ENCODE measurements at regions not wholly inside any gene's neighbourhood (a gene's known extent, or its start where the extent isn't known, plus 50 kb on each side); places are given as distances from the start of the nearest gene placed in this dataset.

DNA sequence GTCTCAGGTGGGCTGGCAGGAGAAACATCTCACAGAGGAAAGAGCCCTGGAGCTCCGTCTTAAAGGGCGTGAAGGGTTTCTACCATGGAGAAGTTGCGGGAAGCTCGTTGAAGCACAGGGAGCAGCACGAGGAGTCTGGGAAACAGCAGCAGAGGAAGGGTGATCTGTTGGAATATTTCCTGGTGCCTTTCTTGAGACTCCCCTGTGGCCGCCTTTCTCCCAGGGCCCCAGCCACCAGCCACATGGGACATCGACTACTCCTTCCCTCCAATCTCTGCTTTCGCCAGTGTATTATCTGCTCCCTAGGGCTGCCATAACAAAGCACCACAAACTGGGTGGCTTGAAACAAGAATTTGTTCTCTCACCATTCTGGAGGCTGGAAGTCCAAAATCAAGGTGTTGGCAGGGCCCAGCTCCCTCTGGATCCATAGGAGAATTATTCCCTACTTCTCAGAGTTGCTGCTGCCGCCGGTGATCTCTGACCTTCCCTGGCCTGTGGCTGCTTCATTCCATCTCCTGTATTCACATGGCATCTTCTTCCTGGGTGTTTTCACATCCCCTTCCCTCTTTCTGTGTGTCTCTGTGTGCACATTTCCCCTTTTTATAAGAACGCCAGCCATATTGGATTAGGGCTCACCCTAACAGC is 152.8 kb upstream of the GSC start:
- WGBS (ENCODE audit: low lambda C conversion rate, missing lambda C conversion rate) = 95% methylated on average over 11 of the region's 11 CpGs
- H3K36me3 ChIP-seq (replicated peaks; ENCODE audit: insufficient read depth, low read depth) = no peaks in the 10 kb centered on the region
- no peaks in the 10 kb centered on the region for H3K9me3 ChIP-seq (ENCODE audit: low read depth)
- no peak overlapping the region for H3K4me3 ChIP-seq
- H3K27ac ChIP-seq = no peak overlapping the region
- TF ChIP-seq EZH2phosphoT487 (IDR thresholded peaks at IDR 0.05; ENCODE audit: low read depth, severe bottlenecking, unreplicated experiment) = no peak
- no peaks in the 10 kb centered on the region for H3K4me1 ChIP-seq (ENCODE audit: insufficient read depth)
- H3K27me3 ChIP-seq = no peaks in the 10 kb centered on the region
- no peaks in the 10 kb centered on the region for H3K79me2 ChIP-seq
- no peak overlapping the region for H2AFZ ChIP-seq
- no peak overlapping the region for H3K4me2 ChIP-seq
- H4K20me1 ChIP-seq (ENCODE audit: insufficient read depth, poor library complexity, severe bottlenecking) = no peaks in the 10 kb centered on the region
- no peaks in the 10 kb centered on the region for H3K9me2 ChIP-seq (replicated peaks; ENCODE audit: insufficient read depth)
- DNase-seq (ENCODE audit: low spot score) = no peak

DNA sequence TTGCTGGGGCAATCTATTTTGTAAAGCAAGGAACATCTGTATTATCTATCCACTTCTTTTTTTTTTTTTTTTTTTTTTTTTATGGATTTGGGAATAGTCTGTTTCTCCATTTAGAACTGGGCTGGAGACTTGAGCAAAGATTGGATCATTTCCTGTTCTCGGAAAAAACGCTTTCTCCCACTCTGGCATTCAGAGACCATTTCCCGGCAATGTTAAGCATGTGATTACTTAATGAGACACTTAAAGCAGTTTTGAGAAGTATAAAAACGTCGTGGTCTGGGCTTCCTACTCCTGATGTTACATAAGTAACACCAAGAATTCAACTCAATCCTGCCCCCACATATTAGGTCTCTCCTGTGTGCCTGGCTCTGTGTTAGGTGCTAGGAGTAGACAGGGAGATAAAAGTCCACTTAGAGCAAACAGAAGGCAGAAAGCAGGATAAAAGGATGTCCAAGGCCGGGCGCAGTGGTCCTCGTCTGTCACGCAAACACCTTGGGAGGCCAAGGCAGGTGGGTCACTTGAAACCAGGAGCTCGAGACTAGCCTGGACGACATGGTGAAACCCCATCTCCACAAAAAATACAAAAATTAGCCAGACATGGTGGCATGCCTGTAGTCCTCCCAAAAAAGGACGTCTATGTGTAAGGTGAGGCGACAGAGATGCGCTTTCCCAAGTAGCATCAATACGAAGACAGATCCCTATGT is 152.1 kb upstream of the GSC start:
- H4K20me1 ChIP-seq (ENCODE audit: insufficient read depth, poor library complexity, severe bottlenecking) = no peaks in the 10 kb centered on the region
- no peak for TF ChIP-seq CTCF (IDR thresholded peaks at IDR 0.05; ENCODE audit: poor library complexity)
- no peak for TF ChIP-seq EZH2phosphoT487 (IDR thresholded peaks at IDR 0.05; ENCODE audit: low read depth, severe bottlenecking, unreplicated experiment)
- no peak for TF ChIP-seq EZH2 (IDR thresholded peaks at IDR 0.05; ENCODE audit: borderline replicate concordance)
- no peak for DNase-seq (ENCODE audit: low spot score)
- H3K9me2 ChIP-seq (replicated peaks; ENCODE audit: insufficient read depth) = no peaks in the 10 kb centered on the region
- no peaks in the 10 kb centered on the region for H3K27me3 ChIP-seq
- no peaks in the 10 kb centered on the region for H3K79me2 ChIP-seq
- no peaks in the 10 kb centered on the region for H3K4me1 ChIP-seq (ENCODE audit: insufficient read depth)
- H3K36me3 ChIP-seq (replicated peaks; ENCODE audit: insufficient read depth, low read depth) = no peaks in the 10 kb centered on the region
- WGBS (ENCODE audit: low lambda C conversion rate, missing lambda C conversion rate) = 87% methylated on average over 15 of the region's 15 CpGs
- H3K4me2 ChIP-seq = no peak overlapping the region
- no peak overlapping the region for H3K4me3 ChIP-seq
- no peak overlapping the region for H3K27ac ChIP-seq
- H3K9me3 ChIP-seq (ENCODE audit: low read depth) = no peaks in the 10 kb centered on the region
- no peak overlapping the region for H2AFZ ChIP-seq

DNA sequence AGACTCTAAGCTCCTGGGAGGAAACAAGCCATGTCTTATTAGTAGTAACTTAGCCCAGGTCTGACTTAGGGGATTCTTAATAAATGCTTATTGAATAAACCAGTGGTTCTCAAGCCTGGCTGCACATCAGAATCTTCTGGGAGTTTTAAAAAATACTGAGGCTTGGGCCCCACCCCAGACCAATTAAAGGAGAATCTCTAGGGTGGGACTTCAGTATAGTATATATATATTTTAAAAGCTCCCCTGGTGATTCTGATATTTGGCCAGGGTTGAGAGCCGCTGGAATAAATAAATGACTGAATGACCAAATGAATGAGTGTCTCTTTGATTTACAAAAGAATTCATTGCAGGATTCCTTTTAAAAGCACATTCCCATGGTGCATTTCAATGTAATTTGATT is 151.5 kb upstream of the GSC start:
- no peaks in the 10 kb centered on the region for H3K79me2 ChIP-seq
- H3K4me1 ChIP-seq (ENCODE audit: insufficient read depth) = no peaks in the 10 kb centered on the region
- no peak overlapping the region for H3K4me2 ChIP-seq
- H3K36me3 ChIP-seq (replicated peaks; ENCODE audit: insufficient read depth, low read depth) = no peaks in the 10 kb centered on the region
- no peak overlapping the region for H2AFZ ChIP-seq
- no peak overlapping the region for H3K27ac ChIP-seq
- no peaks in the 10 kb centered on the region for H4K20me1 ChIP-seq (ENCODE audit: insufficient read depth, poor library complexity, severe bottlenecking)
- H3K4me3 ChIP-seq = no peak overlapping the region
- DNase-seq (ENCODE audit: low spot score) = no peak
- 90% methylated on average over 1 of the region's 1 CpG for WGBS (ENCODE audit: low lambda C conversion rate, missing lambda C conversion rate)
- H3K9me2 ChIP-seq (replicated peaks; ENCODE audit: insufficient read depth) = no peaks in the 10 kb centered on the region
- TF ChIP-seq EZH2 (IDR thresholded peaks at IDR 0.05; ENCODE audit: borderline replicate concordance) (no peak), EZH2phosphoT487 (IDR thresholded peaks at IDR 0.05; ENCODE audit: low read depth, severe bottlenecking, unreplicated experiment) (no peak), CTCF (IDR thresholded peaks at IDR 0.05; ENCODE audit: poor library complexity) (no peak)
- H3K27me3 ChIP-seq = no peaks in the 10 kb centered on the region
- no peaks in the 10 kb centered on the region for H3K9me3 ChIP-seq (ENCODE audit: low read depth)

GRCh38 chr14:94919896-94920295 is 150.0 kb upstream of the GSC start:
- Histone ChIP-seq H3K79me2 (no peaks in the 10 kb centered on the region), H3K9me2 (replicated peaks; ENCODE audit: insufficient read depth) (no peaks in the 10 kb centered on the region), H2AFZ (no peak overlapping the region), H3K27me3 (no peaks in the 10 kb centered on the region), H3K36me3 (replicated peaks; ENCODE audit: insufficient read depth, low read depth) (no peaks in the 10 kb centered on the region), H3K4me3 (no peak overlapping the region), H3K27ac (no peak overlapping the region), H3K4me1 (ENCODE audit: insufficient read depth) (no peaks in the 10 kb centered on the region), H3K9me3 (ENCODE audit: low read depth) (no peaks in the 10 kb centered on the region), H3K4me2 (no peak overlapping the region), H4K20me1 (ENCODE audit: insufficient read depth, poor library complexity, severe bottlenecking) (no peaks in the 10 kb centered on the region)
- DNase-seq (ENCODE audit: low spot score) = no peak
- 97% methylated on average over 9 of the region's 9 CpGs for WGBS (ENCODE audit: low lambda C conversion rate, missing lambda C conversion rate)
- TF ChIP-seq EZH2 (IDR thresholded peaks at IDR 0.05; ENCODE audit: borderline replicate concordance) (no peak), EZH2phosphoT487 (IDR thresholded peaks at IDR 0.05; ENCODE audit: low read depth, severe bottlenecking, unreplicated experiment) (no peak), CTCF (IDR thresholded peaks at IDR 0.05; ENCODE audit: poor library complexity) (no peak)
